ENCODE measurements at regions not wholly inside any gene's neighbourhood (a gene's known extent, or its start where the extent isn't known, plus 50 kb on each side); places are given as distances from the start of the nearest gene placed in this dataset.
A peak's percentile ranks its signal among the peaks of the same experiment; 100 is the strongest.
"Not testable (repeated sequence)": the region's sequence is repeated elsewhere in the genome, so short reads cannot be mapped to it uniquely, and the experiment has no call there.

- H3K9me3 ChIP-seq (ENCODE audit: control insufficient read depth, insufficient read depth, low read length), result no peaks in the 10 kb centered on the region
- ChIA-PET POLR2A (interaction anchor here (2.3 kb wide), 1 partner anchor 11 kb away, joined by 10 read pairs; no protein-coding TSS in a partner anchor), CTCF (interaction anchor here (1.0 to 2.5 kb wide), 3 partner anchors 11 to 343 kb away, joined by 3 to 10 read pairs (median 3); no protein-coding TSS in a partner anchor)
- H3K27ac ChIP-seq (ENCODE audit: low read depth, low read length), result no peak overlapping the region
- H3K27me3 ChIP-seq (ENCODE audit: control insufficient read depth, insufficient read depth, low read length), result no peaks in the 10 kb centered on the region
- TF ChIP-seq CTCF (IDR thresholded peaks at IDR 0.05; ENCODE audit: low read depth, low read length), result no peak
- no peak for DNase-seq (ENCODE audit: low read depth, low spot score)
- no peak overlapping the region for H3K4me3 ChIP-seq (ENCODE audit: low read depth, low read length)
These were observed 385.2 kb downstream of the ATP23 start for GRCh38 chr12:58326534-58326933.

- not testable (repeated sequence) for H3K9me3 ChIP-seq (ENCODE audit: control insufficient read depth, insufficient read depth, low read length); H3K27ac ChIP-seq (ENCODE audit: low read depth, low read length); H3K27me3 ChIP-seq (ENCODE audit: control insufficient read depth, insufficient read depth, low read length); H3K4me3 ChIP-seq (ENCODE audit: low read depth, low read length)
- CTCF ChIA-PET, result interaction anchor here (0.9 to 1.0 kb wide), 2 partner anchors 10 to 233 kb away, joined by 3 read pairs; no protein-coding TSS in a partner anchor
- peak; percentile 83 for DNase-seq (ENCODE audit: low read depth, low spot score)
- POLR2A ChIA-PET, result interaction anchor here (0.6 to 1.5 kb wide), 5 partner anchors 11 to 268 kb away, joined by 3 to 10 read pairs (median 3); no protein-coding TSS in a partner anchor
These were observed 395.3 kb downstream of the ATP23 start for GRCh38 chr12:58336581-58337242.

- POLR2A ChIA-PET, result interaction anchor here (0.9 to 1.5 kb wide), 3 partner anchors 12 to 269 kb away, joined by 3 to 10 read pairs (median 3); no protein-coding TSS in a partner anchor
- not testable (repeated sequence) for H3K27me3 ChIP-seq (ENCODE audit: control insufficient read depth, insufficient read depth, low read length); H3K9me3 ChIP-seq (ENCODE audit: control insufficient read depth, insufficient read depth, low read length); H3K4me3 ChIP-seq (ENCODE audit: low read depth, low read length); DNase-seq (ENCODE audit: low read depth, low spot score)
- CTCF ChIA-PET, result interaction anchor here (0.7 to 1.0 kb wide), 3 partner anchors 11 to 326 kb away, joined by 3 to 4 read pairs (median 3); no protein-coding TSS in a partner anchor
- peak overlapping the region; percentile 79 for H3K27ac ChIP-seq (ENCODE audit: low read depth, low read length)
These were observed 396.2 kb downstream of the ATP23 start for GRCh38 chr12:58337539-58337938.

- no peak for TF ChIP-seq CTCF (IDR thresholded peaks at IDR 0.05; ENCODE audit: low read depth, low read length)
- CTCF ChIA-PET, result interaction anchor here (1.0 to 2.0 kb wide), 2 partner anchors 349 to 772 kb away, joined by 3 to 7 read pairs; no protein-coding TSS in a partner anchor
- Histone ChIP-seq H3K4me3 (ENCODE audit: low read depth, low read length) (no peak overlapping the region), H3K27ac (ENCODE audit: low read depth, low read length) (no peak overlapping the region), H3K9me3 (ENCODE audit: control insufficient read depth, insufficient read depth, low read length) (no peaks in the 10 kb centered on the region), H3K27me3 (ENCODE audit: control insufficient read depth, insufficient read depth, low read length) (no peaks in the 10 kb centered on the region)
- DNase-seq (ENCODE audit: low read depth, low spot score), result peak; percentile 87
- POLR2A ChIA-PET, result no interaction called here
These were observed 400.4 kb downstream of the ATP23 start for GRCh38 chr12:58341791-58342190.

GRCh38 chr12:58342736-58343135 is 401.4 kb downstream of the ATP23 start:
- no peak for TF ChIP-seq CTCF (IDR thresholded peaks at IDR 0.05; ENCODE audit: low read depth, low read length)
- POLR2A ChIA-PET, result no interaction called here
- CTCF ChIA-PET, result interaction anchor here (0.6 to 1.0 kb wide), 2 partner anchors 244 to 822 kb away, joined by 3 read pairs; no protein-coding TSS in a partner anchor
- no peaks in the 10 kb centered on the region for H3K9me3 ChIP-seq (ENCODE audit: control insufficient read depth, insufficient read depth, low read length)
- no peak overlapping the region for H3K27ac ChIP-seq (ENCODE audit: low read depth, low read length)
- no peak for DNase-seq (ENCODE audit: low read depth, low spot score)
- H3K27me3 ChIP-seq (ENCODE audit: control insufficient read depth, insufficient read depth, low read length), result no peaks in the 10 kb centered on the region
- H3K4me3 ChIP-seq (ENCODE audit: low read depth, low read length), result no peak overlapping the region

GRCh38 chr12:58346032-58346632 is 404.8 kb downstream of the ATP23 start:
- no peaks in the 10 kb centered on the region for H3K9me3 ChIP-seq (ENCODE audit: control insufficient read depth, insufficient read depth, low read length)
- POLR2A ChIA-PET, result no interaction called here
- H3K27ac ChIP-seq (ENCODE audit: low read depth, low read length), result no peak overlapping the region
- H3K27me3 ChIP-seq (ENCODE audit: control insufficient read depth, insufficient read depth, low read length), result no peaks in the 10 kb centered on the region
- no peak overlapping the region for H3K4me3 ChIP-seq (ENCODE audit: low read depth, low read length)
- TF ChIP-seq CTCF (IDR thresholded peaks at IDR 0.05; ENCODE audit: low read depth, low read length), result peak; percentile 75
- CTCF ChIA-PET, result interaction anchor here (0.5 to 2.4 kb wide), 12 partner anchors 12 to 819 kb away, joined by 3 to 21 read pairs (median 6); no protein-coding TSS in a partner anchor
- DNase-seq (ENCODE audit: low read depth, low spot score), result no peak
